H9 (cell line): ENCODE measurements at regions not wholly inside any gene's neighbourhood (a gene's known extent, or its start where the extent isn't known, plus 50 kb on each side); places are given as distances from the start of the nearest gene placed in this dataset.

Experiments used
- DNase-seq: peaks from one replicate; pipeline ENCODE4 v3.0.0-alpha.2; 2017
- H2AFZ ChIP-seq: one replicate; pipeline ENCODE4 v1.6.1; 2013; ENCODE audit warnings: mild to moderate bottlenecking, low read length, control low read depth, moderate library complexity
- H2AK5ac ChIP-seq: 2 replicates; pipeline ENCODE4 v1.6.1; 2013; ENCODE audit warnings: low read length, control low read depth, mixed read lengths; ENCODE audit not compliant: insufficient read length
- H2BK120ac ChIP-seq: one replicate; pipeline ENCODE4 v1.6.1; 2013; ENCODE audit warnings: low read depth, mild to moderate bottlenecking, low read length, control low read depth, inconsistent platforms; ENCODE audit not compliant: poor library complexity, severe bottlenecking
- H2BK12ac ChIP-seq: 2 replicates; pipeline ENCODE4 v1.6.1; 2013; ENCODE audit warnings: low read length, control low read depth, mixed read lengths, low read depth; ENCODE audit not compliant: insufficient read length
- H2BK15ac ChIP-seq: 2 replicates; pipeline ENCODE4 v1.6.1; 2013; ENCODE audit warnings: low read depth, low read length, control low read depth
- H2BK20ac ChIP-seq: one replicate; pipeline ENCODE4 v1.6.1; 2013; ENCODE audit warnings: low read depth, mild to moderate bottlenecking, low read length, control low read depth, inconsistent platforms; ENCODE audit not compliant: poor library complexity, severe bottlenecking
- H2BK5ac ChIP-seq: 2 replicates; pipeline ENCODE4 v1.6.1; 2013; ENCODE audit warnings: low read length, control low read depth, mixed read lengths; ENCODE audit not compliant: insufficient read length
- H3K14ac ChIP-seq: 2 replicates; pipeline ENCODE4 v1.6.1; 2013; ENCODE audit warnings: low read length, control low read depth; ENCODE audit not compliant: insufficient read depth
- H3K18ac ChIP-seq: 2 replicates; pipeline ENCODE4 v1.6.1; 2013; ENCODE audit warnings: low read depth, mild to moderate bottlenecking, mixed read lengths, low read length, control low read depth; ENCODE audit not compliant: insufficient read length
- H3K23ac ChIP-seq: 2 replicates; pipeline ENCODE4 v1.6.1; 2013; ENCODE audit warnings: low read length, control low read depth, mixed read lengths, low read depth; ENCODE audit not compliant: insufficient read length
- H3K23me2 ChIP-seq: 2 replicates; pipeline ENCODE4 v1.6.1; 2013; ENCODE audit warnings: low read depth, mild to moderate bottlenecking, mixed read lengths, low read length, control low read depth; ENCODE audit not compliant: insufficient read length, poor library complexity, severe bottlenecking
- H3K27ac ChIP-seq: 2 replicates; pipeline ENCODE4 v1.5.1; 2013; ENCODE audit warnings: low read length, control low read depth, mixed read lengths, low read depth; ENCODE audit not compliant: insufficient read length
- H3K27me3 ChIP-seq: 2 replicates; pipeline ENCODE4 v1.6.1; 2013; ENCODE audit warnings: low read length, control low read depth, inconsistent platforms; ENCODE audit not compliant: insufficient read depth
- H3K4ac ChIP-seq: 2 replicates; pipeline ENCODE4 v1.6.1; 2013; ENCODE audit warnings: low read depth, mild to moderate bottlenecking, control low read depth, inconsistent platforms, low read length, moderate library complexity
- H3K4me1 ChIP-seq: 2 replicates; pipeline ENCODE4 v1.6.1; 2013; ENCODE audit warnings: low read length, control low read depth, inconsistent platforms; ENCODE audit not compliant: insufficient read depth
- H3K4me2 ChIP-seq: 2 replicates; pipeline ENCODE4 v1.6.1; 2013; ENCODE audit warnings: low read length, control low read depth, mixed read lengths; ENCODE audit not compliant: insufficient read length, insufficient read depth
- H3K56ac ChIP-seq: 2 replicates; pipeline ENCODE4 v1.6.1; 2013; ENCODE audit warnings: low read depth, mild to moderate bottlenecking, mixed read lengths, low read length, control low read depth; ENCODE audit not compliant: insufficient read length
- H3K79me1 ChIP-seq: 2 replicates; pipeline ENCODE4 v1.6.1; 2013; ENCODE audit warnings: low read depth, mild to moderate bottlenecking, moderate library complexity, low read length, control low read depth, inconsistent platforms; ENCODE audit not compliant: insufficient read depth, poor library complexity, severe bottlenecking
- H3K79me2 ChIP-seq: 2 replicates; pipeline ENCODE4 v1.6.1; 2013; ENCODE audit warnings: low read length, control low read depth, inconsistent platforms; ENCODE audit not compliant: insufficient read depth
- H3K9ac ChIP-seq: 2 replicates; pipeline ENCODE4 v1.6.1; 2013; ENCODE audit warnings: low read length, control low read depth, mixed read lengths; ENCODE audit not compliant: insufficient read length; ENCODE audit errors: extremely low read depth
- H3K9me3 ChIP-seq: one replicate; pipeline ENCODE4 v1.6.1; 2013; ENCODE audit warnings: low read depth, low read length, inconsistent platforms; ENCODE audit not compliant: control insufficient read depth
- H3T11ph ChIP-seq: one replicate; pipeline ENCODE4 v1.6.1; 2013; ENCODE audit warnings: mild to moderate bottlenecking, low read length, control low read depth, inconsistent platforms
- H4K20me1 ChIP-seq: one replicate; pipeline ENCODE4 v1.6.1; 2013; ENCODE audit not compliant: control insufficient read depth, insufficient read length, insufficient read depth
- H4K5ac ChIP-seq: 2 replicates; pipeline ENCODE4 v1.6.1; 2013; ENCODE audit warnings: low read depth, mild to moderate bottlenecking, mixed read lengths, low read length, control low read depth; ENCODE audit not compliant: insufficient read length
- H4K8ac ChIP-seq: replicated peaks from 2 replicates; pipeline ENCODE4 v1.6.1; 2013; ENCODE audit warnings: low read length, control low read depth, mixed read lengths, low read depth; ENCODE audit not compliant: insufficient read length
- H4K91ac ChIP-seq: 2 replicates; pipeline ENCODE4 v1.6.1; 2013; ENCODE audit warnings: low read depth, mild to moderate bottlenecking, moderate library complexity, mixed read lengths, low read length, control low read depth; ENCODE audit not compliant: insufficient read length
- H3K27ac Mint-ChIP-seq, 3 experiments: 2 replicates in 2 of 3; 3 replicates in 1 of 3; pipeline ENCODE4 v1.8.0; 2020 to 2021; ENCODE audit warnings: mixed read lengths in 3 of 3, mild to moderate bottlenecking in 1 of 3, moderate library complexity in 1 of 3
- H3K27me3 Mint-ChIP-seq: 2 replicates; pipeline ENCODE4 v1.8.0; 2021; ENCODE audit warnings: low read depth, mild to moderate bottlenecking, moderate library complexity, mixed read lengths
- H3K36me3 Mint-ChIP-seq, 3 experiments: 2 replicates in 2 of 3; 3 replicates in 1 of 3; pipeline ENCODE4 v1.8.0; 2020 to 2021; ENCODE audit warnings: low read depth in 3 of 3, mixed read lengths in 3 of 3; ENCODE audit not compliant: insufficient read depth in 1 of 3
- H3K4me1 Mint-ChIP-seq, 2 experiments: 2 replicates each; pipeline ENCODE4 v1.8.0; 2020; ENCODE audit warnings: mixed read lengths in 2 of 2
- H3K4me3 Mint-ChIP-seq, 2 experiments: 2 replicates in 1 of 2; 3 replicates in 1 of 2; pipeline ENCODE4 v1.8.0; 2020 to 2021; ENCODE audit warnings: mild to moderate bottlenecking in 2 of 2, mixed read lengths in 2 of 2, moderate library complexity in 1 of 2
- H3K9me3 Mint-ChIP-seq, 2 experiments: 2 replicates in 1 of 2; 3 replicates in 1 of 2; pipeline ENCODE4 v1.8.0; 2020; ENCODE audit warnings: mild to moderate bottlenecking in 2 of 2, mixed read lengths in 2 of 2, moderate library complexity in 1 of 2
- CTCF ChIP-seq: fragments of 200-600 bp; sonication (generic); conservative IDR thresholded peaks from 3 replicates; pipeline ENCODE4 v1.8.0; 2021; ENCODE audit warnings: antibody characterized with exemption, mild to moderate bottlenecking
- WGBS: extraction: QIAGEN DNeasy Blood & Tissue Kit; methylation state at CpG from one replicate; pipeline ENCODE4 v1.1.7; 2013; ENCODE audit warnings: missing lambda C conversion rate, low lambda C conversion rate, mixed read lengths; ENCODE audit not compliant: insufficient read length; ENCODE audit errors: extremely low coverage; 5-methylcytosine and 5-hydroxymethylcytosine counted together

GRCh38 chr10:23557777-23558176 lies 118.9 kb downstream of the OTUD1 start:
- H3K79me2 ChIP-seq, result no peaks in the 10 kb centered on the region
- no peak for DNase-seq
- H3K9me3 ChIP-seq, result no peaks in the 10 kb centered on the region
- no peak overlapping the region for H3K27ac ChIP-seq
- H3K56ac ChIP-seq, result no peak overlapping the region
- WGBS, result no CpG with 5 or more reads among the region's 4 CpGs
- no peak overlapping the region for H4K8ac ChIP-seq
- H3K4me1 Mint-ChIP-seq, result no peaks in the 10 kb centered on the region
- H3K18ac ChIP-seq, result no peak overlapping the region
- no peak overlapping the region for H2AK5ac ChIP-seq
- no peaks in the 10 kb centered on the region for H3K4me1 ChIP-seq
- H2AFZ ChIP-seq, result no peak overlapping the region
- no peak overlapping the region for H4K91ac ChIP-seq
- H3K79me1 ChIP-seq, result no peaks in the 10 kb centered on the region
- H3K27me3 ChIP-seq, result no peaks in the 10 kb centered on the region
- no peak overlapping the region for H2BK15ac ChIP-seq
- no peak overlapping the region for H3K9ac ChIP-seq
- H3K4me3 Mint-ChIP-seq, result no peak overlapping the region
- no peaks in the 10 kb centered on the region for H3K23me2 ChIP-seq
- H3T11ph ChIP-seq, result no peak overlapping the region
- no peak overlapping the region for H3K27ac Mint-ChIP-seq
- no peak overlapping the region for H3K14ac ChIP-seq
- no peak overlapping the region for H2BK12ac ChIP-seq
- no peak overlapping the region for H3K23ac ChIP-seq
- no peak overlapping the region for H2BK5ac ChIP-seq
- no peak overlapping the region for H2BK120ac ChIP-seq
- H4K5ac ChIP-seq, result no peak overlapping the region
- TF ChIP-seq CTCF, result no peak
- H3K4ac ChIP-seq, result no peak overlapping the region
- no peak overlapping the region for H3K4me2 ChIP-seq
- peaks cover 14 to 18% of the 10 kb centered on the region in 2 experiments; a peak in 4 of 5 replicates for H3K9me3 Mint-ChIP-seq
- H4K20me1 ChIP-seq, result no peaks in the 10 kb centered on the region
- peaks cover 0 to 13% (median 1%) of the 10 kb centered on the region in 3 experiments; a peak in 2 of 7 replicates for H3K36me3 Mint-ChIP-seq
- 0 out of 2 replicates have a peak, but pooled peaks cover 2% of the 10 kb centered on the region for H3K27me3 Mint-ChIP-seq
- no peak overlapping the region for H2BK20ac ChIP-seq
